ENCODE measurements at regions not wholly inside any gene's neighbourhood (a gene's known extent, or its start where the extent isn't known, plus 50 kb on each side); places are given as distances from the start of the nearest gene placed in this dataset.
"Not testable (repeated sequence)": the region's sequence is repeated elsewhere in the genome, so short reads cannot be mapped to it uniquely, and the experiment has no call there.

- TF ChIP-seq EZH2 (IDR thresholded peaks at IDR 0.05; ENCODE audit: borderline replicate concordance, low read depth, low read length, severe bottlenecking) (no peak), CTCF (IDR thresholded peaks at IDR 0.05; ENCODE audit: borderline replicate concordance, extremely low read depth, low read length, poor library complexity, severe bottlenecking) (no peak)
- Histone ChIP-seq H4K20me1 (ENCODE audit: insufficient read depth, low read length) (no peaks in the 10 kb centered on the region), H2AFZ (ENCODE audit: low read depth, low read length) (no peak overlapping the region), H3K4me3 (ENCODE audit: low read depth in 1 of 2, low read length in 2 of 2) (no peak overlapping the region), H3K36me3 (ENCODE audit: insufficient read depth, low read length) (no peaks in the 10 kb centered on the region), H3K27me3 (ENCODE audit: insufficient read depth, low read length, poor library complexity) (peaks cover 21% of the 10 kb centered on the region), H3K27ac (ENCODE audit: low read length) (no peak overlapping the region), H3K4me1 (ENCODE audit: insufficient read depth, low read length) (no peaks in the 10 kb centered on the region), H3K9ac (ENCODE audit: low read depth, low read length) (no peak overlapping the region), H3K4me2 (ENCODE audit: insufficient read depth, low read length) (no peak overlapping the region), H3K9me3 (ENCODE audit: insufficient read depth, low read length, severe bottlenecking) (no peaks in the 10 kb centered on the region), H3K79me2 (ENCODE audit: insufficient read depth, low read length) (no peaks in the 10 kb centered on the region)
- DNase-seq, result no peak
- no peak for ATAC-seq (ENCODE audit: insufficient read depth, low read depth)
These were observed 93.6 kb upstream of the RANBP3L start for GRCh38 chr5:36395260-36395659.

- ATAC-seq (ENCODE audit: insufficient read depth, low read depth); H3K9me3 ChIP-seq (ENCODE audit: insufficient read depth, low read length, severe bottlenecking); H3K27ac ChIP-seq (ENCODE audit: low read length); H3K4me2 ChIP-seq (ENCODE audit: insufficient read depth, low read length); H3K9ac ChIP-seq (ENCODE audit: low read depth, low read length); H4K20me1 ChIP-seq (ENCODE audit: insufficient read depth, low read length); H3K4me1 ChIP-seq (ENCODE audit: insufficient read depth, low read length); H3K36me3 ChIP-seq (ENCODE audit: insufficient read depth, low read length); H3K4me3 ChIP-seq (ENCODE audit: low read depth in 1 of 2, low read length in 2 of 2); H2AFZ ChIP-seq (ENCODE audit: low read depth, low read length); H3K79me2 ChIP-seq (ENCODE audit: insufficient read depth, low read length); DNase-seq: not testable (repeated sequence)
- H3K27me3 ChIP-seq (ENCODE audit: insufficient read depth, low read length, poor library complexity), result peaks cover 22% of the 10 kb centered on the region
These were observed 94.2 kb upstream of the RANBP3L start for GRCh38 chr5:36395947-36396346.

- H3K79me2 ChIP-seq (ENCODE audit: insufficient read depth, low read length), result no peaks in the 10 kb centered on the region
- H2AFZ ChIP-seq (ENCODE audit: low read depth, low read length), result no peak overlapping the region
- no peaks in the 10 kb centered on the region for H4K20me1 ChIP-seq (ENCODE audit: insufficient read depth, low read length)
- no peaks in the 10 kb centered on the region for H3K9me3 ChIP-seq (ENCODE audit: insufficient read depth, low read length, severe bottlenecking)
- no peak overlapping the region for H3K4me3 ChIP-seq (ENCODE audit: low read depth in 1 of 2, low read length in 2 of 2)
- H3K27me3 ChIP-seq (ENCODE audit: insufficient read depth, low read length, poor library complexity), result peaks cover 15% of the 10 kb centered on the region
- DNase-seq (no peak), ATAC-seq (ENCODE audit: insufficient read depth, low read depth) (no peak)
- TF ChIP-seq EZH2 (IDR thresholded peaks at IDR 0.05; ENCODE audit: borderline replicate concordance, low read depth, low read length, severe bottlenecking) (no peak), CTCF (IDR thresholded peaks at IDR 0.05; ENCODE audit: borderline replicate concordance, extremely low read depth, low read length, poor library complexity, severe bottlenecking) (no peak)
- H3K4me2 ChIP-seq (ENCODE audit: insufficient read depth, low read length), result no peak overlapping the region
- no peaks in the 10 kb centered on the region for H3K36me3 ChIP-seq (ENCODE audit: insufficient read depth, low read length)
- no peak overlapping the region for H3K27ac ChIP-seq (ENCODE audit: low read length)
- no peaks in the 10 kb centered on the region for H3K4me1 ChIP-seq (ENCODE audit: insufficient read depth, low read length)
- H3K9ac ChIP-seq (ENCODE audit: low read depth, low read length), result no peak overlapping the region
These were observed 94.9 kb upstream of the RANBP3L start for GRCh38 chr5:36396640-36397039.

- no peak overlapping the region for H3K27ac ChIP-seq (ENCODE audit: low read length)
These were observed 96.3 kb upstream of the RANBP3L start for GRCh38 chr5:36397901-36398536.

More at GRCh38 chr5:36397901-36398536, 96.3 kb upstream of the RANBP3L start:
- H2AFZ ChIP-seq (ENCODE audit: low read depth, low read length), result no peak overlapping the region
- no peaks in the 10 kb centered on the region for H3K9me3 ChIP-seq (ENCODE audit: insufficient read depth, low read length, severe bottlenecking)
- no peaks in the 10 kb centered on the region for H3K79me2 ChIP-seq (ENCODE audit: insufficient read depth, low read length)
- no peaks in the 10 kb centered on the region for H3K4me1 ChIP-seq (ENCODE audit: insufficient read depth, low read length)
- ATAC-seq (ENCODE audit: insufficient read depth, low read depth), result no peak
- peaks cover 10% of the 10 kb centered on the region for H3K27me3 ChIP-seq (ENCODE audit: insufficient read depth, low read length, poor library complexity)
- TF ChIP-seq EZH2 (IDR thresholded peaks at IDR 0.05; ENCODE audit: borderline replicate concordance, low read depth, low read length, severe bottlenecking) (no peak), CTCF (IDR thresholded peaks at IDR 0.05; ENCODE audit: borderline replicate concordance, extremely low read depth, low read length, poor library complexity, severe bottlenecking) (peak; percentile 26)
- no peak overlapping the region for H3K4me2 ChIP-seq (ENCODE audit: insufficient read depth, low read length)
- no peak overlapping the region for H3K9ac ChIP-seq (ENCODE audit: low read depth, low read length)
- no peak for DNase-seq
- no peaks in the 10 kb centered on the region for H3K36me3 ChIP-seq (ENCODE audit: insufficient read depth, low read length)
- H4K20me1 ChIP-seq (ENCODE audit: insufficient read depth, low read length), result no peaks in the 10 kb centered on the region
- H3K4me3 ChIP-seq (ENCODE audit: low read depth in 1 of 2, low read length in 2 of 2), result no peak overlapping the region
